HG03095 (cell line): ENCODE measurements at regions not wholly inside any gene's neighbourhood (a gene's known extent, or its start where the extent isn't known, plus 50 kb on each side); places are given as distances from the start of the nearest gene placed in this dataset.
A peak's percentile ranks its signal among the peaks of the same experiment; 100 is the strongest.
"Not testable (repeated sequence)": the region's sequence is repeated elsewhere in the genome, so short reads cannot be mapped to it uniquely, and the experiment has no call there.

Experiments used
- ATAC-seq: cut with Tn5 transposase; IDR thresholded peaks from one replicate; pipeline ENCODE4 v1.9.1; 2021; ENCODE audit warnings: moderate library complexity; ENCODE audit not compliant: unreplicated experiment

- no peak for ATAC-seq
Observed at GRCh38 chr12:13404111-13404628, 207.6 kb downstream of the EMP1 start.

GRCh38 chr12:13391375-13391774 is 194.8 kb downstream of the EMP1 start:
- ATAC-seq: not testable (repeated sequence)

- no peak for ATAC-seq
Observed at GRCh38 chr12:13390918-13391317, 194.4 kb downstream of the EMP1 start.

DNA sequence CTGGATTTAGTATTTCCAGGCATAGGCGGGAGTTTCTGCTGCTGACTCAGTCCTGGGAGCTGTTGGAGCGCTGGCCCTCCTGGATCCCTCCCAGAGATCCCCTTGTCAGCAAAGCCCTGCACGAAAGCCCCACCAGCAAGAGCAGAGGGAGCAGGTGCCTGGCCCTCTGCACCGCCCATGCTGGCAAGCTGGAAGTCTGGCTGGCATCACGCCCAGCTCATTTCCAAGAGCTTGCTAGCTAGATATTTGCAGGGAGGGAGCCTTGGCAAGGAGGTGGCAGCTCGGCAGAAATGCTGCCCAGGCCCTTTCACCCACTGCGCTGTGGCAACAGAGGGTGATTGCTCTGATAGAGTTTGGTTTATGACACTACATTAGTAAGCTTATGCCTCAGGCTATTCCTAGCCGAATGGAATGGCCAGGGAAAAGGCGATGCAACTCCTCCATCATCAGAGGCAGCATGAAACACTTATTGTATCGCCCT is 193.9 kb downstream of the EMP1 start:
- ATAC-seq: no peak

DNA sequence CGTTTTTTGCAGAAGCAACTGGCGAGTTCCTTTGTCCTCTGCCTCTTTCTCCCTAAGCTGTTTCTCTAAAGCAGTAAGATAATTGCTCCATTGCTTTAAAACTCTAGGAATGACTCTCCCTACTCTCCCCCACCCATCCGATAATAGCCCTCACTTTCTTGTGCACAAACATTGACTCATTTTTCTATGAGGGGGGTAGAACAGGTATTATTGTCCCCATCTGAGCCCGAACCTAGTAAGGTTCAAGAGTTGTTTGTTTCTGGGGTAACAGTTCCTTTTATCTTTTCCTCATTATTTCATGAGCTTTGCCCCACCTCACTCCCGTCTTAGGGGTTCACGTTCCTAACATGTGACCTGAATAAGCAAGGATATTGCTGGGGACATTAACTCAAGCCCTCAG is 190.6 kb downstream of the EMP1 start:
- ATAC-seq: no peak

GRCh38 chr12:13386323-13387039 is 190.0 kb downstream of the EMP1 start:
- no peak for ATAC-seq

- ATAC-seq: peak; percentile 59
Observed at GRCh38 chr12:13383379-13383778, 186.9 kb downstream of the EMP1 start.

- no peak for ATAC-seq
Observed at GRCh38 chr12:13380297-13380696, 183.8 kb downstream of the EMP1 start.

- ATAC-seq: no peak
Observed at GRCh38 chr12:13379531-13380188, 183.1 kb downstream of the EMP1 start.

GRCh38 chr12:13377698-13378097 is 181.2 kb downstream of the EMP1 start:
- no peak for ATAC-seq

GRCh38 chr12:13376610-13377373 is 180.3 kb downstream of the EMP1 start:
- ATAC-seq: no peak

GRCh38 chr12:13375583-13376345 is 179.2 kb downstream of the EMP1 start:
- ATAC-seq: no peak

GRCh38 chr12:13374793-13375192 is 178.3 kb downstream of the EMP1 start:
- ATAC-seq: no peak

GRCh38 chr12:13373803-13374202 is 177.3 kb downstream of the EMP1 start:
- ATAC-seq: no peak

GRCh38 chr12:13373131-13373530 is 176.6 kb downstream of the EMP1 start:
- no peak for ATAC-seq

GRCh38 chr12:13372386-13372785 is 175.9 kb downstream of the EMP1 start:
- no peak for ATAC-seq

GRCh38 chr12:13371797-13372196 is 175.3 kb downstream of the EMP1 start:
- no peak for ATAC-seq

DNA sequence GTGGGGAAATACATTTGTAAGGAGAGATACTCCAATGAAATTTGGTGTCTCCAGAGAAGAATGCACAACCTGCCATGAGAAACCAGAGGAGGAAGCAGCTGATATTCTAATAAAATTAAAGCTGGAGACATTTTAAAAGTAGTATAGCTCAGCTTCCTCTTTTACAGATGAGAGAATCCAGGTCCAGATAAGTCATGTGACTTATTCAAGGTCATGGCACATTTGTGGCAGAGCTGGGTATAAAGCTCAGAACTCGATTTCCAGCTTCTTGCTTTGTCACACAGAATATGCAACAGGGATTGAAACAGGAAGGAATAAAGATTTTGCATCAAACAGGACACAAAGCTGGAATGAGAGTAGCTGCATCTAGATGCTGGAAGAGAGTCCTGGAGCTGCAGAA is 174.8 kb downstream of the EMP1 start:
- ATAC-seq: no peak

DNA sequence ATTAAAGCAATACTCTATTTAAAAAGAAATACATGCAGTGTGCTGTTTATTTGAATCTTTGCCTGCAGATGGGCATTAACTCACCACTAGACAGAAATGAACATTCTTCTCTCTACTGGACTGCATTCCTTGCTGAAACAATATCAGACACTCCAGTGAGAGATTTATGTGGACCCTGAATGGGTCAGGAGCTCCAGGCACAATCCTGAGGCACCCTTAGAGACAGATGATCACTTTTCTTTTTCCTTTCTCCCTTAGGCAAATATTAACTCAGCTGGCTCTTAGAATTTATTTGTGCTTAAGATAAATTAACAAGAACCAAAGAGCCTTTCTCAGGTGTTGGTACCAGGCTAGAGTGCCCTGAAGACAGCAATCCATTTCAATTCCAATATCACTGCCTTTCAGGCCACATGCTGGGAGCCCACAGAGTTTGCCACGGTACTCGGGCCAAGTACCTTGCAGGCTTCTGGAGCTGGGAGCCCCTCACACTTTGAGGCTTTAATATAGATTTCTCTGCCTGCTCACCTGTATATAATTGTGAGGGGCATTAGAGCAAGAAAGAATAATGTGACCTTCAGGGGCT is 173.0 kb downstream of the EMP1 start:
- ATAC-seq: no peak

GRCh38 chr12:13368971-13369370 is 172.4 kb downstream of the EMP1 start:
- ATAC-seq: no peak
